ENCODE measurements at regions not wholly inside any gene's neighbourhood (a gene's known extent, or its start where the extent isn't known, plus 50 kb on each side); places are given as distances from the start of the nearest gene placed in this dataset.

GRCh38 chr5:74056107-74056788 lies 430.3 kb downstream of the ARHGEF28 start:
- TF ChIP-seq EZH2phosphoT487 (IDR thresholded peaks at IDR 0.05; ENCODE audit: borderline replicate concordance): no peak
- TF ChIP-seq, protein P1, sequence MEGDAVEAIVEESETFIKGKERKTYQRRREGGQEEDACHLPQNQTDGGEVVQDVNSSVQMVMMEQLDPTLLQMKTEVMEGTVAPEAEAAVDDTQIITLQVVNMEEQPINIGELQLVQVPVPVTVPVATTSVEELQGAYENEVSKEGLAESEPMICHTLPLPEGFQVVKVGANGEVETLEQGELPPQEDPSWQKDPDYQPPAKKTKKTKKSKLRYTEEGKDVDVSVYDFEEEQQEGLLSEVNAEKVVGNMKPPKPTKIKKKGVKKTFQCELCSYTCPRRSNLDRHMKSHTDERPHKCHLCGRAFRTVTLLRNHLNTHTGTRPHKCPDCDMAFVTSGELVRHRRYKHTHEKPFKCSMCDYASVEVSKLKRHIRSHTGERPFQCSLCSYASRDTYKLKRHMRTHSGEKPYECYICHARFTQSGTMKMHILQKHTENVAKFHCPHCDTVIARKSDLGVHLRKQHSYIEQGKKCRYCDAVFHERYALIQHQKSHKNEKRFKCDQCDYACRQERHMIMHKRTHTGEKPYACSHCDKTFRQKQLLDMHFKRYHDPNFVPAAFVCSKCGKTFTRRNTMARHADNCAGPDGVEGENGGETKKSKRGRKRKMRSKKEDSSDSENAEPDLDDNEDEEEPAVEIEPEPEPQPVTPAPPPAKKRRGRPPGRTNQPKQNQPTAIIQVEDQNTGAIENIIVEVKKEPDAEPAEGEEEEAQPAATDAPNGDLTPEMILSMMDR (conservative IDR thresholded peaks at IDR 0.05; ENCODE audit: low read length): no peak

Measured in Loucy (cell line).